ENCODE measurements at regions not wholly inside any gene's neighbourhood (a gene's known extent, or its start where the extent isn't known, plus 50 kb on each side); places are given as distances from the start of the nearest gene placed in this dataset.

DNA sequence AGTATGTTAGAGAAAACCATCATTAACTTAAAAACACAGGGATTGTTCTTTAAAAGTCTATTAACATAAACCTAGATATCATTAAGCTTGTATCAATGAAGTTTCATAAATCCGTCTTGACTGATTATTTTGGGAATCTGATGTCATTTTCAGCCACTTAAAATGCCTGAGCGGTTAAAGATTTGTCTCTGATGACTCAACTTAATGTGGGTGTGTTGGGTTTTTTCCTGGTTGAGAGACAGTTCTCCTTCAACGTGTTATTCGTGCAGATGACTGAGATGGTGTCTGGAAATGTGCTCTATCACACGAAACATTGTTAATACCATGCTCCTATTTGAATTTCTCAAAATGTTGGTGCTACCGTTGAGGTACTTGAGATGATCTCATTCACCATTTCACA, 227.3 kb upstream of the TENM3 start:
- Mint-ChIP-seq H3K4me1 (ENCODE audit: low read depth) (no peaks in the 10 kb centered on the region), H3K4me3 (no peak overlapping the region), H3K9me3 (no peaks in the 10 kb centered on the region), H3K27me3 (no peaks in the 10 kb centered on the region), H3K27ac (no peak overlapping the region), H3K36me3 (ENCODE audit: low read depth) (no peaks in the 10 kb centered on the region)
- DNase-seq = no peak

DNA sequence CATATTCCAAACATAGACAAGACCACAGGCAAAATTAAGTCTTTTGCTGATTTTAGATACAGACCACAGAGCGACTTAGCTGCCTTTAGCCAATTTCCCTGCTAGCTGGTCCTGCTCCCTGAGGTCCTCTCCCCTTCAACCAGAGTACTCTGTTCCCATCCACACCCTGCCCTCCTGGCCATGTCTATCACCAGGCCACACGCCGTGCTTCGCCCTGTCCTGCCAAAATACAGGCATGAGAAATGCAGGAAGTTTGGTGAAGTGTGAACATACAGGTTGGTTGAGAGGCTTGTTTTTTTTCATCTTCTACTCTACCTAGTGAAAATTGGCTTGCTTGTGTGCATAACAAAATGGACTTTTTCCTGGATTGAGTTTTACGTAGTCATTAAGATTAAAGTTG, 226.2 kb upstream of the TENM3 start:
- DNase-seq = no peak
- Mint-ChIP-seq H3K27ac (no peak overlapping the region), H3K4me3 (no peak overlapping the region)

DNA sequence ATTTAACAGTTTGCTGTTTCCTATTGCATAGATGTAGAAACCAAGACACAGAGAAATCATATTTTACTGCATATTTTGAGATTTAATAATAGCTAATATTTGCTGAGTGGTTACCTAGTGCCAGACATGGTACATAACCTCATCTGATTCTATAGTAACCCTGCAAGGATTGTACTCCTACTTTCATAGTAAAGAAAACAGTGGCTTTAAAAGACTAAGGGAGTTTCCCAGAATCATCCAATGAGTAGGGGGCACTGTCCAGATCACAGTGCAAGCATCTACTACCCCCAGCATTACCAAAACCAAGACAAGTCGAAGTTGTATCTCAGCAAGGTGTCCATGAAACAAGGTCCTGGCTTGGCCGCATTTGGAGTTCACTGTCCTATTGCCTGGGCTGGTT, 224.5 kb upstream of the TENM3 start:
- Mint-ChIP-seq H3K9me3 (no peaks in the 10 kb centered on the region), H3K4me3 (no peak overlapping the region), H3K36me3 (ENCODE audit: low read depth) (no peaks in the 10 kb centered on the region), H3K27ac (no peak overlapping the region), H3K27me3 (no peaks in the 10 kb centered on the region), H3K4me1 (ENCODE audit: low read depth) (no peaks in the 10 kb centered on the region)
- DNase-seq = no peak

More for the DNA sequence above, 226.2 kb upstream of the TENM3 start:
- no peaks in the 10 kb centered on the region for H3K27me3 Mint-ChIP-seq
- no peaks in the 10 kb centered on the region for H3K9me3 Mint-ChIP-seq
- H3K36me3 Mint-ChIP-seq (ENCODE audit: low read depth) = no peaks in the 10 kb centered on the region
- H3K4me1 Mint-ChIP-seq (ENCODE audit: low read depth) = no peaks in the 10 kb centered on the region

DNA sequence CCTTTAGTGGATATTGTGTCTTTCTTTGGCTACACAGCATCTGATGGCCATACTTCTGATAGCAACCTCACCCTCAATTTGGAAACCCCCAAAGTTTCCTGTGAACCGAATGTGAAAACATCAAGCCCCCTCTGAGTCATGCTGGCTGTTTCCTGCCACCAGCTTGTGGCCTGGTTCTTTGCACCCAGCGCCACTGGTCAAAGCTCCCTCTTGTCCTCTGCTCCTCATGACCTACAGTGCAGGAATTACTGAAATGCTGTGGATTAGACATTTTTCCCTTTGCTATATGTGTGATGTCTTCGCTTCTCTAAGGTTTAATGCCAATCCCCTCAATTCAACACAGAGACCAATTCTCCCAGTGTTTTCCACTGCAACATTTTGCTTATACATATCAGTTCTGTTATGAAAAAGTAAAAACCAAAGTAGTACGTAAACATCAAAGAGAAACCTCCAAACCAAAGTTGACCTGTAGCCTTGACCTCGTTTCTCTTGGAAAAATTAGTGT, 224.0 kb upstream of the TENM3 start:
- Mint-ChIP-seq H3K9me3 (no peaks in the 10 kb centered on the region), H3K27ac (no peak overlapping the region), H3K36me3 (ENCODE audit: low read depth) (no peaks in the 10 kb centered on the region), H3K4me1 (ENCODE audit: low read depth) (no peaks in the 10 kb centered on the region), H3K27me3 (no peaks in the 10 kb centered on the region), H3K4me3 (no peak overlapping the region)
- no peak for DNase-seq

DNA sequence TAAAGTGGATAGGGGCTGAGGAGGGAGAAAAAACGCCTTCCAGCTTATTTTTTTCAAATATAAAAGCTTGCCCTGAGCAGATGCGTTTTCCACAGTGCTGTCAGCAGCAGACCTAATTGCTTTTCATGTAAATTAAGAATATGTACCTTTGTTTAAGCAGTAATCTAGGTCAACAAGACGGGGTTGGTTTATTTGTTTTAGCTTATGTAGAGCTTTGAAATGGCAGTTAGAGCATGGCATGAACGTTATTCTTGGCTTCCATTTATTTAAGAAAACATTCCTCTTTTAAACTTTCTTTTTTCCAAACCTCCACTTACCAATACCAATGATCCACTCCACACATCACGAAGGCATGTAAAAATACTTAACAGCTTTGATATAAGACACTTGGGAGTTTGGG, 220.3 kb upstream of the TENM3 start:
- Mint-ChIP-seq H3K9me3 (peaks cover 9% of the 10 kb centered on the region), H3K27me3 (no peaks in the 10 kb centered on the region), H3K4me1 (ENCODE audit: low read depth) (no peaks in the 10 kb centered on the region), H3K4me3 (no peak overlapping the region), H3K27ac (no peak overlapping the region), H3K36me3 (ENCODE audit: low read depth) (no peaks in the 10 kb centered on the region)
- no peak for DNase-seq

DNA sequence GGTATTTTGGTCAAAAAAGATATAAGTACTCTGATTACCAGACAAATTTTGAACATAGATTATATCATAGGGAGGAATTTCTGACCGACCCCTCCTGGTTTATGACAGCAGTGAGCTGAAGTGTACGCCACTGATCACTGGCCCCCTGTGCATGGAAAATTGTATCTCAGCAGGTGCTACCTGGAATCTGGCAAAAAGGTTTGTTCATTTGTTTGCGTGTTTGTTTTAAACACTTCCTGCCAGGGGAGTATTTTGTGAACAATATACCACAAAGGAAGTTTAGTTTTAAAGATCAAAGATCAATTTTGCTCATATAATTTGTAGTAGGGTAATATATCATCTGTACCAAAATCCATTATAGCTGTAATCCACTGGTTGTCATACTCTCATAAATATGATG, 219.7 kb upstream of the TENM3 start:
- no peak for DNase-seq
- no peak overlapping the region for H3K27ac Mint-ChIP-seq
- no peaks in the 10 kb centered on the region for H3K27me3 Mint-ChIP-seq
- no peaks in the 10 kb centered on the region for H3K36me3 Mint-ChIP-seq (ENCODE audit: low read depth)
- H3K4me3 Mint-ChIP-seq = no peak overlapping the region
- H3K9me3 Mint-ChIP-seq = peaks cover 9% of the 10 kb centered on the region
- H3K4me1 Mint-ChIP-seq (ENCODE audit: low read depth) = no peaks in the 10 kb centered on the region

DNA sequence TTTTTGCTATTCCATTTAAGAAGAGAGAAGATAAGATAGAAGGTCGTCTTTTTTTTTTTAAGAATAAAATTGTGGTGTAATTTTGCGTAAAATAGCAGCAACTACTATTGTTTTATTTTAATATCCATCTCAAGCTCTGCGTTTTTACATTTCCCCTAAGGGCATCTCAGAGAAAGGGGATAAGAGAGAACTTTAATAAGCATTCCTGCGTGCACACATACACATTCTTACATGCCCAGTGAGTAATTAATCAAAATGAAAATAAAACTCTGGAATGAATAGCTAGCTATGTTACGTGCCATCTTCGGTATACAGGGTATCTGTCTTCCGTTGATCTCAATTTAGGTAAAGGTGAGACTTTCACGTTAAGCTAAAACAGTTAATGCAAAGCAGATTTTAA, 200.3 kb upstream of the TENM3 start:
- Mint-ChIP-seq H3K27ac (no peak overlapping the region), H3K4me1 (ENCODE audit: low read depth) (no peaks in the 10 kb centered on the region), H3K4me3 (no peak overlapping the region), H3K9me3 (peaks cover 4% of the 10 kb centered on the region), H3K27me3 (no peaks in the 10 kb centered on the region), H3K36me3 (ENCODE audit: low read depth) (no peaks in the 10 kb centered on the region)
- no peak for DNase-seq

DNA sequence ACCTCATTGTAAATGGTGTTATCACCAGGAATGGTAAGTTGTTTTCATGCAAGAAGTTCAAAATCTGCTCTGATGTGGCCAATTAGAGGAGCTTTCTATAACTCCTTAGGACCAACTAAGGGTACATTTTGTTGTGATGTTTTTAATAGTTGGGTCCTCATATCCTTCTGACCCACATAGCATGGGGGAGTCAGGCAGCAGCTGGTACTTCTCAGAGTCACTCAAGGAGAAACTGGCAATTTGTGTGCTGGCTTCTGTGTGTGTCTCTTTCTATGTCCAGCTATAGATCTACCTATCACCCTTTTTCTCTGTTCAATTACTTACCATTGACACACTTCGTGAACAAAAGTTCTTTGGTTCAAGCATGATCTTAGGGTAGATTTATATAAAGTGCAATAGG, 194.3 kb upstream of the TENM3 start:
- H3K27me3 Mint-ChIP-seq = no peaks in the 10 kb centered on the region
- H3K27ac Mint-ChIP-seq = no peak overlapping the region
- H3K4me1 Mint-ChIP-seq (ENCODE audit: low read depth) = no peaks in the 10 kb centered on the region
- no peak for DNase-seq
- peaks cover 2% of the 10 kb centered on the region for H3K9me3 Mint-ChIP-seq
- H3K36me3 Mint-ChIP-seq (ENCODE audit: low read depth) = no peaks in the 10 kb centered on the region
- H3K4me3 Mint-ChIP-seq = no peak overlapping the region

DNA sequence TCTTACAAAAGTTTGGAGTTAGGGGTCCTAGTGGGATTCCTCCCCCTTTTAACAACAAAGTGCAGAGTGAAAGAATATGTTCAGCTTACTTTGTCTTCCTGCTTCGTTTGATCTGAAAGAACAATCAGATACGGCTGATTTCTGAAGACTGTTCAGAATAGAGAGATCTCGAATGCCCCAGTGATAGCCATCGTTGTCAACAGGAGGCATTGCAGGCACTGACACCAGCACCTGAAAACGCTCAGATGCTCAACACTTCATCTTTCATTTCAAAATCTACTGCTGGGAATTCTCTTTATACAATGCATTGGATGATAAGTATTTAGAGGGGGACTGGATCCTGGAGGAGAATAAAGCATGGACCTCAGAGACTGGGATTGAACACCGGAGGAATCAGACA, 186.3 kb upstream of the TENM3 start:
- no peaks in the 10 kb centered on the region for H3K4me1 Mint-ChIP-seq (ENCODE audit: low read depth)

DNA sequence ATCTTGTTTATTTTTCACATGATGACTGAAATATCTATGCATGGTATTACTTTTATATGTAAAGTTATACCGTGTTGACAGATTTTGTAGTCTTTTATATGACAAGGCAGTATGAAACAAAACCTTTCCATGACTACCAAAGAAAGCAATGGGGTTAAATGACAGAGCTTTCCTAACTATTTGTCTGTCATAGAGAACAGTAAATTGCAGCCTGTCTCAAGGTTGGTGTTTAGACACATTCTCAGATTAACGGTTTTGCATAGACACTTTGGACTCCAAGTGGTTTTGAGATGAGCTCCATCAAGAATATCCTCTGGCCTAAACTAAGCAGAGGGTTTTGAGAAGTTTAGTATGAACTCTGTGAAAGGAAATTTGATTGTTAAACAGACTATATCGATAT, 180.7 kb upstream of the TENM3 start:
- H3K4me3 Mint-ChIP-seq = no peak overlapping the region
- no peaks in the 10 kb centered on the region for H3K4me1 Mint-ChIP-seq (ENCODE audit: low read depth)
- H3K36me3 Mint-ChIP-seq (ENCODE audit: low read depth) = no peaks in the 10 kb centered on the region
- H3K27ac Mint-ChIP-seq = no peak overlapping the region
- no peak for DNase-seq
- peaks cover 7% of the 10 kb centered on the region for H3K9me3 Mint-ChIP-seq
- no peaks in the 10 kb centered on the region for H3K27me3 Mint-ChIP-seq

More for the DNA sequence above, 186.3 kb upstream of the TENM3 start:
- H3K9me3 Mint-ChIP-seq = no peaks in the 10 kb centered on the region
- no peaks in the 10 kb centered on the region for H3K36me3 Mint-ChIP-seq (ENCODE audit: low read depth)
- H3K4me3 Mint-ChIP-seq = no peak overlapping the region
- H3K27ac Mint-ChIP-seq = no peak overlapping the region
- H3K27me3 Mint-ChIP-seq = no peaks in the 10 kb centered on the region
- no peak for DNase-seq

DNA sequence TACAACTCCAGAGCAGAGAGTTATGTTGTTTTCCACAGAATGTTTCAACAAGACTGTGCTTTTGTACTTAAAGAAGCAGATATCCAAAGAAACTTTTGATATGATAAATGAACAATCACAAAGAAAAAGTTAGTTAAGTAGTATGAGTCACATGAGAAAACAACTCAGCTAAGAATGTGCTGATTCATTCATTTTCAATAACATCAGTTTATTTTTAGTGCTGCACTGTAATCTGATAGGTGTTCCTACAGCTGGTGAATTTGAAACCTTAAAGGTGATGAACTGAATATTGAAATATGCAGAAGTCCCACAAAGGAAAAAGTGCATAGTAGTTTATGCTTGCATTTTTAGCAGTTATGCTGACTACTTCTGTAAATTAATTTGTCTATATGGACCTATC, 180.3 kb upstream of the TENM3 start:
- Mint-ChIP-seq H3K27ac (no peak overlapping the region), H3K4me3 (no peak overlapping the region), H3K36me3 (ENCODE audit: low read depth) (no peaks in the 10 kb centered on the region), H3K27me3 (no peaks in the 10 kb centered on the region), H3K9me3 (peaks cover 7% of the 10 kb centered on the region), H3K4me1 (ENCODE audit: low read depth) (no peaks in the 10 kb centered on the region)
- no peak for DNase-seq

DNA sequence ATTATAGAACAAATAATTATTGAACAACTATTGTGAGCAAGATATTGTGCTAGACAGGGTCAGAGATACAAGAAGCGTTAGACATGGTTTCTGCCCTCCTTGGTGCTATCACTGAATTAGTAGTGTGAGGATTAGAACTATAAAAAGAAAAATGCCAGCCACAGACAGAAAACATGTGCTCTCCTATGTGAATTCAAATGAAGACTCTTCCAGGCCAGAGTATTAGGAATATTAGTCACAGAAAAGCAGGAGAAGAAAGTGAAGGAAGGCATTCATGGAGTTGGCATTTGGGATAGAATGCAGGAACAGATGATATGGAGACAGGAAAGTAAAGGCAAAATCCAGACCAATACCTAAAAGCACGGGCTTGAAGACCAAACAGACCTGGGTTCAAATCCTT, 179.6 kb upstream of the TENM3 start:
- DNase-seq = no peak
- Mint-ChIP-seq H3K9me3 (peaks cover 7% of the 10 kb centered on the region), H3K4me3 (no peak overlapping the region), H3K27ac (no peak overlapping the region), H3K4me1 (ENCODE audit: low read depth) (no peaks in the 10 kb centered on the region), H3K36me3 (ENCODE audit: low read depth) (no peaks in the 10 kb centered on the region), H3K27me3 (no peaks in the 10 kb centered on the region)

DNA sequence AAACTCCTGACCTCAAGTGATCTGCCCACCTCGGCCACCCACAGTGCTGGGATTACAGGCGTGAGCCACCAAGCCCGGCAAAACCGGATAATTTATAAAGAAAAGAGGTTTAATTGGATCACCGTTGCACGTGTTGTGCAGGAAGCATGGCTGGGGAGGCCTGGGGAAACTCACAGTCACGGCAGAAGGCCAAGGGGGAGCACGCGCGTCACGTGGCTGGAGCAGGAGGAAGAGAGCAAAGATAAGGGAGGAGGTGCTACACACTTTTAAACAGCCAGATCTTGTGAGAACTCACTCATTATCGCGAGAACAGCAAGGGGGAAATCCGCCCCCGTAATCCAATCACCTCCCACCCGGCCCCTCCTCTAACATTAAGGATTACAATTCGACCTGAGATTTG, 177.9 kb upstream of the TENM3 start:
- Mint-ChIP-seq H3K4me3 (no peak overlapping the region), H3K27me3 (no peaks in the 10 kb centered on the region), H3K36me3 (ENCODE audit: low read depth) (no peaks in the 10 kb centered on the region), H3K9me3 (peaks cover 7% of the 10 kb centered on the region), H3K4me1 (ENCODE audit: low read depth) (no peaks in the 10 kb centered on the region), H3K27ac (no peak overlapping the region)
- no peak for DNase-seq

DNA sequence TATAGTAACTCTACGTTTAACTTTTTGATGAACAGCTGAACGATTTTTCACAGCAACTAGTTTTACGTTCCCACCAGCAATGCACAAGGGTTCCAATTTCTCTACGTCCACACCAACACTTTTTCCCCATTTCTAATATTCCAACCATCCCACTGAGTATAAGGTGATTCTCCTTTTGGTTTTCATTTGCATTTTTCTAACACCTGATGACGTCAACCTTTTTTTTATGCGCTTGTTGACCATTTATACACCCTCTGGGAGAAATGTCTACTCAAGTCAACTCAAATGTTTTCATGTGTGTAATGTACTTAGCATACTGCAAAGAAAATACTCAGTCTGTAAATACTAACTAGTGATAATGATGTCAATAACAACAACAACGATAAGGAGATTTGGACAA, 177.2 kb upstream of the TENM3 start:
- DNase-seq = no peak

DNA sequence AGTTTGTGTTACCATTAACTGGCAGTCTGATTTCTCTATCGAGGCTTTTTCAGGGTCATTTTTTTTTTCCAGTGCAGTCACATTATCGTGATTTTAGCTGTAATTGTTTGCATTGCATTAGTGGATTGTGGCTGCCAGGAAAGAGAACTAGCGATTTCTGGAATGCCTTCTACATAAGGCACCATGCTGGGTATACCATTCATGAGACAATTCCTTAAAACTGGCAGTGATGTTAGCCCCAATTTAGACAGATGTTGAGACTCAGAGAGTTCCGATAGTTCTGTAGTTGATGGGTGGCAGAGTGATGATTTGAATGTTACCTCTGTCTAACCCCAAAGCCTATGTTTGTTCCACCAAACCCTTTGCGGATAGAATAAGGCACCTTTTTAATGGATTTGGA, 175.4 kb upstream of the TENM3 start:
- peaks cover 10% of the 10 kb centered on the region for H3K9me3 Mint-ChIP-seq
- no peaks in the 10 kb centered on the region for H3K36me3 Mint-ChIP-seq (ENCODE audit: low read depth)
- no peak overlapping the region for H3K27ac Mint-ChIP-seq
- DNase-seq = no peak
- H3K4me1 Mint-ChIP-seq (ENCODE audit: low read depth) = no peaks in the 10 kb centered on the region
- H3K27me3 Mint-ChIP-seq = no peaks in the 10 kb centered on the region
- no peak overlapping the region for H3K4me3 Mint-ChIP-seq

More for the DNA sequence above, 177.2 kb upstream of the TENM3 start:
- Mint-ChIP-seq H3K27me3 (no peaks in the 10 kb centered on the region), H3K27ac (no peak overlapping the region), H3K4me1 (ENCODE audit: low read depth) (no peaks in the 10 kb centered on the region), H3K36me3 (ENCODE audit: low read depth) (no peaks in the 10 kb centered on the region), H3K4me3 (no peak overlapping the region), H3K9me3 (peaks cover 7% of the 10 kb centered on the region)

DNA sequence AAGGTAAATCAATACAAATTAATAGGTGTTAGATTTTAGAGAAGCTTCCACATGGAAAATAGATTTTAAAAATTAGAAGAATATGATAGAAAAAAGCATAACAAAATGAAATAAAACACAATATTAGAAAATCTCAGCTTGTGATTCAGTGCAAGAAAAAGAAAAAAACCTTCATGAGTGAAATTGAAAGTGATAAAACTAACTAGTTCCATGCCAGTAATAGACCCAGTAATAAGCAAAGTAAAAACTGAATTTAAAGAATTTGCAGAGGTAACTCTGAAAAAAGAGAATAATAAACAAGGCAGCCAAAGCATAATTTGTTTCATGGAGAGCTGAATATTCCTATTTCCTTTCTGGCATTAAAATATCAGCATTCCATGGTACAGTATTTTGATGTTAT, 174.3 kb upstream of the TENM3 start:
- H3K4me1 Mint-ChIP-seq (ENCODE audit: low read depth) = no peaks in the 10 kb centered on the region
- H3K9me3 Mint-ChIP-seq = peaks cover 12% of the 10 kb centered on the region
- H3K4me3 Mint-ChIP-seq = no peak overlapping the region
- DNase-seq = no peak
- H3K27me3 Mint-ChIP-seq = no peaks in the 10 kb centered on the region
- no peak overlapping the region for H3K27ac Mint-ChIP-seq
- no peaks in the 10 kb centered on the region for H3K36me3 Mint-ChIP-seq (ENCODE audit: low read depth)
